ENCODE measurements at regions not wholly inside any gene's neighbourhood (a gene's known extent, or its start where the extent isn't known, plus 50 kb on each side); places are given as distances from the start of the nearest gene placed in this dataset.
A peak's percentile ranks its signal among the peaks of the same experiment; 100 is the strongest.

- H3K4me3 ChIP-seq (ENCODE audit: low read depth, low read length), result no peak overlapping the region
- no peak for TF ChIP-seq CTCF (IDR thresholded peaks at IDR 0.05; ENCODE audit: low read depth, low read length)
- in situ Hi-C loops (cut with HindIII; ENCODE audit: low sequenced_read_pairs), result no loop called here
- no peak for DNase-seq (ENCODE audit: low read depth, low spot score)
Observed at GRCh38 chr7:106485919-106486318, 175.0 kb downstream of the CCDC71L start.

- in situ Hi-C loops (cut with HindIII; ENCODE audit: low sequenced_read_pairs), result no loop called here
- peak; percentile 81 for DNase-seq (ENCODE audit: low read depth, low spot score)
- TF ChIP-seq CTCF (IDR thresholded peaks at IDR 0.05; ENCODE audit: low read depth, low read length), result no peak
- no peak overlapping the region for H3K4me3 ChIP-seq (ENCODE audit: low read depth, low read length)
Observed at GRCh38 chr7:106485031-106485551, 175.9 kb downstream of the CCDC71L start.

- in situ Hi-C loops (cut with HindIII; ENCODE audit: low sequenced_read_pairs), result no loop called here
- TF ChIP-seq CTCF (IDR thresholded peaks at IDR 0.05; ENCODE audit: low read depth, low read length), result no peak
- H3K4me3 ChIP-seq (ENCODE audit: low read depth, low read length), result no peak overlapping the region
- no peak for DNase-seq (ENCODE audit: low read depth, low spot score)
Observed at GRCh38 chr7:106484562-106484961, 176.4 kb downstream of the CCDC71L start.

GRCh38 chr7:106482091-106482490 lies 178.9 kb downstream of the CCDC71L start:
- H3K4me3 ChIP-seq (ENCODE audit: low read depth, low read length), result no peak overlapping the region
- no peak for TF ChIP-seq CTCF (IDR thresholded peaks at IDR 0.05; ENCODE audit: low read depth, low read length)
- DNase-seq (ENCODE audit: low read depth, low spot score), result no peak
- in situ Hi-C loops (cut with HindIII; ENCODE audit: low sequenced_read_pairs), result no loop called here

GRCh38 chr7:106480616-106481031 lies 180.3 kb downstream of the CCDC71L start:
- no peak for DNase-seq (ENCODE audit: low read depth, low spot score)
- no peak overlapping the region for H3K4me3 ChIP-seq (ENCODE audit: low read depth, low read length)
- in situ Hi-C loops (cut with HindIII; ENCODE audit: low sequenced_read_pairs), result no loop called here
- TF ChIP-seq CTCF (IDR thresholded peaks at IDR 0.05; ENCODE audit: low read depth, low read length), result no peak

- in situ Hi-C loops (cut with HindIII; ENCODE audit: low sequenced_read_pairs), result no loop called here
- TF ChIP-seq CTCF (IDR thresholded peaks at IDR 0.05; ENCODE audit: low read depth, low read length), result no peak
- no peak for DNase-seq (ENCODE audit: low read depth, low spot score)
- no peak overlapping the region for H3K4me3 ChIP-seq (ENCODE audit: low read depth, low read length)
Observed at GRCh38 chr7:106480161-106480579, 180.8 kb downstream of the CCDC71L start.

GRCh38 chr7:106476751-106477150 lies 184.2 kb downstream of the CCDC71L start:
- H3K4me3 ChIP-seq (ENCODE audit: low read depth, low read length), result no peak overlapping the region

More at GRCh38 chr7:106476751-106477150, 184.2 kb downstream of the CCDC71L start:
- in situ Hi-C loops (cut with HindIII; ENCODE audit: low sequenced_read_pairs), result no loop called here
- DNase-seq (ENCODE audit: low read depth, low spot score), result no peak
- no peak for TF ChIP-seq CTCF (IDR thresholded peaks at IDR 0.05; ENCODE audit: low read depth, low read length)
